Activated B cell treated with CpG ODN at 0.5 μM for 24 hours (primary cell): ENCODE measurements at regions not wholly inside any gene's neighbourhood (a gene's known extent, or its start where the extent isn't known, plus 50 kb on each side); places are given as distances from the start of the nearest gene placed in this dataset.

ENCODE experiments used
- ATAC-seq: fragments of 200-7000 bp; cut with Tn5 transposase; one replicate; pipeline ENCODE4 v1.10.0; 2021; ENCODE audit warnings: low read depth, mild to moderate bottlenecking, moderate library complexity
- CTCF ChIA-PET: fragments of 350-600 bp; sonication (Branson Sonifier 250); formaldehyde crosslinking; loops from one replicate; lab custom pipeline; 2021; ENCODE audit warnings: antibody characterized with exemption; lab: Charles Lee
- POLR2A ChIA-PET: fragments of 350-600 bp; sonication (Branson Sonifier 250); formaldehyde crosslinking; loops from one replicate; lab custom pipeline; 2021; ENCODE audit warnings: antibody characterized with exemption; lab: Charles Lee
- DNase-seq: peaks from one replicate; pipeline ENCODE4 v3.0.0; 2022
- H3K27ac Mint-ChIP-seq: one replicate; pipeline ENCODE4 v1.8.0; 2020; ENCODE audit warnings: mixed read lengths
- H3K27me3 Mint-ChIP-seq: one replicate; pipeline ENCODE4 v1.8.0; 2021; ENCODE audit warnings: mixed read lengths
- H3K36me3 Mint-ChIP-seq: one replicate; pipeline ENCODE4 v1.8.0; 2021; ENCODE audit warnings: low read depth, mixed read lengths
- H3K4me1 Mint-ChIP-seq: one replicate; pipeline ENCODE4 v1.8.0; 2021; ENCODE audit warnings: mixed read lengths
- H3K4me3 Mint-ChIP-seq: one replicate; pipeline ENCODE4 v1.8.0; 2020; ENCODE audit warnings: mild to moderate bottlenecking, mixed read lengths
- H3K9me3 Mint-ChIP-seq: one replicate; pipeline ENCODE4 v1.8.0; 2020; ENCODE audit warnings: mixed read lengths
- intact Hi-C: fragments of 100-400 bp; cut with micrococcal nuclease; formaldehyde crosslinking; loops from one replicate; pipeline ENCODE4 v1.15.1; 2024
- TF ChIP-seq, protein P1 (sequence below): fragments of 200-600 bp; IDR thresholded peaks from one replicate; pipeline ENCODE4 v1.8.0; 2022; ENCODE audit warnings: antibody characterized with exemption, mild to moderate bottlenecking

DNA sequence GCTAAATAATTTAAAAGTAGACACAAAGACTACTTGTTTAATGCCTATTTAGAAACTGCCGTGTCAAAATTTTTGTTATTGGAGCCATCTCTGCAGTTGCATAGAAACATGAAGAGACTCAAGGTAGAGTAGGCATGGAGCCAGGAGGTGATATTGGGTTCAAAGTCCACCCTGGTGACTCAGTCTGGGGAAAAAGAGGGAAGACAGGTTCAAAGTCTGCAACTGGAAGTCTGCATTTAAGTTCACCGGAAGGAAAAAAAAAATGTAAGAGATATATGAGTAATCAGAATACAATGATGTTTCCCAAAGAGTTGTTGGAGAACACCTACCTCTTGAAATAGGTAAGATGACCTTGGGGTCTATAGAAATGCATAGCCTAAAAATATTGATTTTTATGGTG, 67.4 kb upstream of the QRFPR start:
- H3K4me1 Mint-ChIP-seq = no peaks in the 10 kb centered on the region
- DNase-seq (no peak), ATAC-seq (no peak)
- CTCF ChIA-PET = no interaction called here
- intact Hi-C loops = no loop called here
- H3K4me3 Mint-ChIP-seq = no peak overlapping the region
- H3K36me3 Mint-ChIP-seq = no peaks in the 10 kb centered on the region
- POLR2A ChIA-PET = no interaction called here
- TF ChIP-seq, protein P1, sequence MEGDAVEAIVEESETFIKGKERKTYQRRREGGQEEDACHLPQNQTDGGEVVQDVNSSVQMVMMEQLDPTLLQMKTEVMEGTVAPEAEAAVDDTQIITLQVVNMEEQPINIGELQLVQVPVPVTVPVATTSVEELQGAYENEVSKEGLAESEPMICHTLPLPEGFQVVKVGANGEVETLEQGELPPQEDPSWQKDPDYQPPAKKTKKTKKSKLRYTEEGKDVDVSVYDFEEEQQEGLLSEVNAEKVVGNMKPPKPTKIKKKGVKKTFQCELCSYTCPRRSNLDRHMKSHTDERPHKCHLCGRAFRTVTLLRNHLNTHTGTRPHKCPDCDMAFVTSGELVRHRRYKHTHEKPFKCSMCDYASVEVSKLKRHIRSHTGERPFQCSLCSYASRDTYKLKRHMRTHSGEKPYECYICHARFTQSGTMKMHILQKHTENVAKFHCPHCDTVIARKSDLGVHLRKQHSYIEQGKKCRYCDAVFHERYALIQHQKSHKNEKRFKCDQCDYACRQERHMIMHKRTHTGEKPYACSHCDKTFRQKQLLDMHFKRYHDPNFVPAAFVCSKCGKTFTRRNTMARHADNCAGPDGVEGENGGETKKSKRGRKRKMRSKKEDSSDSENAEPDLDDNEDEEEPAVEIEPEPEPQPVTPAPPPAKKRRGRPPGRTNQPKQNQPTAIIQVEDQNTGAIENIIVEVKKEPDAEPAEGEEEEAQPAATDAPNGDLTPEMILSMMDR = no peak
- H3K27ac Mint-ChIP-seq = no peak overlapping the region
- H3K27me3 Mint-ChIP-seq = no peaks in the 10 kb centered on the region
- no peaks in the 10 kb centered on the region for H3K9me3 Mint-ChIP-seq

DNA sequence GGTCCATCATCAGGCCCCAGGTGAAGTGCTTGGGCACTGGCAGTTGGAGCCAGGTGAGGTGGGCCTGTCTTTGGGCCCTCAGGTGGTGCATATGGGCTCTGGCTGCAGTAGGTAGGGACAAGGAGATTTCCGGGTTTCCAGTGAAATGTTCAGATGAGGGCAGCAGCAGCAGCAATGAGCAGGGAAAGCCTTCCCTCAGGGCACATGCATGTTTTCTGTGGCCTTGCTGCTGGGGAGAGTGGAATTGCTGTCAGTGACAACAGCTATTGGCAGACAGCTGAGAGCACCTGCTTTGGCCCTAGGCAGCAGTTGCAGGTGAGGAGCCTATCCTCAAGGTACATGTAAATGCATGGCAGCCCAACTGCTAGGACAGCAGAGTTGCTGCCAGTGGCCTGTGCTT, 58.9 kb upstream of the QRFPR start:
- Mint-ChIP-seq H3K4me1 (no peaks in the 10 kb centered on the region), H3K27me3 (peaks cover 10% of the 10 kb centered on the region), H3K9me3 (peaks cover 19% of the 10 kb centered on the region), H3K27ac (no peak overlapping the region), H3K36me3 (peaks cover 2% of the 10 kb centered on the region), H3K4me3 (no peak overlapping the region)
- TF ChIP-seq, protein P1 = no peak
- ATAC-seq = no peak
- POLR2A ChIA-PET = no interaction called here
- intact Hi-C loops = no loop called here
- CTCF ChIA-PET = no interaction called here
- DNase-seq = no peak
